Endometrial microvascular endothelial cells (primary cell): ENCODE measurements at regions not wholly inside any gene's neighbourhood (a gene's known extent, or its start where the extent isn't known, plus 50 kb on each side); places are given as distances from the start of the nearest gene placed in this dataset.
"Not testable (repeated sequence)": the region's sequence is repeated elsewhere in the genome, so short reads cannot be mapped to it uniquely, and the experiment has no call there.

Experiments
- in situ Hi-C: cut with HindIII; loops from 2 replicates; pipeline ENCODE4 v1.10.0; 2017; ENCODE audit warnings: low sequenced_read_pairs, low pct_unique_long_range_greater_than_20kb; ENCODE audit errors: inconsistent ontology term

- in situ Hi-C loops = no loop called here
Observed at GRCh38 chr16:72658888-72659717, 388.8 kb downstream of the ZFHX3 start.

GRCh38 chr16:72657791-72658190 lies 390.1 kb downstream of the ZFHX3 start:
- in situ Hi-C loops = no loop called here

- in situ Hi-C loops = no loop called here
Observed at GRCh38 chr16:72657164-72657563, 390.8 kb downstream of the ZFHX3 start.

- in situ Hi-C loops = no loop called here
Observed at GRCh38 chr16:72654535-72654934, 393.4 kb downstream of the ZFHX3 start.

GRCh38 chr16:72649254-72649944 lies 398.5 kb downstream of the ZFHX3 start:
- in situ Hi-C loops = no loop called here

- in situ Hi-C loops = no loop called here
Observed at GRCh38 chr16:72646615-72647014, 401.3 kb downstream of the ZFHX3 start.

- in situ Hi-C loops = no loop called here
Observed at GRCh38 chr16:72645538-72645937, 402.4 kb downstream of the ZFHX3 start.

- in situ Hi-C loops = no loop called here
Observed at GRCh38 chr16:72644911-72645310, 403.0 kb downstream of the ZFHX3 start.

GRCh38 chr16:72639494-72639893 lies 408.4 kb downstream of the ZFHX3 start:
- in situ Hi-C loops = no loop called here

- in situ Hi-C loops = no loop called here
Observed at GRCh38 chr16:72637306-72637705, 410.6 kb downstream of the ZFHX3 start.

- in situ Hi-C loops = no loop called here
Observed at GRCh38 chr16:72635694-72636093, 412.2 kb downstream of the ZFHX3 start.

GRCh38 chr16:72635104-72635503 lies 412.8 kb downstream of the ZFHX3 start:
- in situ Hi-C loops = no loop called here

- in situ Hi-C loops = not testable (repeated sequence)
Observed at GRCh38 chr16:72627182-72627896, 420.6 kb downstream of the ZFHX3 start.

- in situ Hi-C loops = no loop called here
Observed at GRCh38 chr16:72626623-72627022, 421.3 kb downstream of the ZFHX3 start.

- in situ Hi-C loops = no loop called here
Observed at GRCh38 chr16:72621651-72622050, 426.3 kb downstream of the ZFHX3 start.

- in situ Hi-C loops = no loop called here
Observed at GRCh38 chr16:72620853-72621252, 427.1 kb downstream of the ZFHX3 start.

GRCh38 chr16:72620348-72620747 lies 427.6 kb downstream of the ZFHX3 start:
- in situ Hi-C loops = no loop called here

- in situ Hi-C loops = no loop called here
Observed at GRCh38 chr16:72615856-72616255, 432.1 kb downstream of the ZFHX3 start.

GRCh38 chr16:72612718-72613117 lies 435.2 kb downstream of the ZFHX3 start:
- in situ Hi-C loops = no loop called here

GRCh38 chr16:72612256-72612655 lies 435.7 kb downstream of the ZFHX3 start:
- in situ Hi-C loops = no loop called here
